Hematopoietic multipotent progenitor cell treated with erythropoietin and hydrocortisone succinate and interleukin-3 and kit ligand, for 8 days (in vitro differentiated cells): ENCODE measurements at regions not wholly inside any gene's neighbourhood (a gene's known extent, or its start where the extent isn't known, plus 50 kb on each side); places are given as distances from the start of the nearest gene placed in this dataset.
"Not testable (repeated sequence)": the region's sequence is repeated elsewhere in the genome, so short reads cannot be mapped to it uniquely, and the experiment has no call there.

Experiments
- DNase-seq: peaks from one replicate; pipeline ENCODE4 v3.0.0-alpha.2; 2015

DNA sequence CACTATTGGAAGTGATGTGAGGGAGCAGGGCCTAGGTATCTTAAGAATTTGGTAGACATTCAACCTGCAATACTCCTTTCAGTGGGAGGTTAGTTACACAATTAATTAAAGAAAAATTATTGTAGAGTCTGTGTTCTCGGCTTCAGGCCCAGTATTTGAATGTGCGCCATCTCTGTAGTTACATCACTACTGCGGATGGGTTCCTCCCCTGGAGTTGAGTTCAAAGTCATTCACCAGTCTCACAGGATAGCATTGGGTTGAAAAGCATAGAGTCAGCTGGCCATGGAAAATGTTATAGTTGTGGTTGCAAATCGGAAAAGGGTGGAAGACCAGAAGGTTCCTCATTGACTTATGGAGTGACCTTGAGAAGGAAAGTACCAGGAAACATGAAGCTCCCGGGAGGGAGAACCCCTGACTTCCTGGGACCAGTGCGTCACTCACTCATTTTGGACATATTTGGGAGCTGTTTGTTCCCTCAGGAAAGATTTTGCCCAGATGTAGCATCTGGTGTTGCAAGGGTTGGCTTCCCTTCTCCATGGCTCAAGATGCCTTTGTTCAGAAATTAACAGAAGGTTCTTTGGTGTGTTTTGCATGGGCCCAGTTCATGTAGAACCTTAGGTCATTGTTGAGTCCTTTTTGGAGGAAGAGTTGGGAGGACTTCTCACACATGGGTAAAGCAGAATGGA, 111.8 kb downstream of the SRGAP2 start:
- DNase-seq: not testable (repeated sequence)

DNA sequence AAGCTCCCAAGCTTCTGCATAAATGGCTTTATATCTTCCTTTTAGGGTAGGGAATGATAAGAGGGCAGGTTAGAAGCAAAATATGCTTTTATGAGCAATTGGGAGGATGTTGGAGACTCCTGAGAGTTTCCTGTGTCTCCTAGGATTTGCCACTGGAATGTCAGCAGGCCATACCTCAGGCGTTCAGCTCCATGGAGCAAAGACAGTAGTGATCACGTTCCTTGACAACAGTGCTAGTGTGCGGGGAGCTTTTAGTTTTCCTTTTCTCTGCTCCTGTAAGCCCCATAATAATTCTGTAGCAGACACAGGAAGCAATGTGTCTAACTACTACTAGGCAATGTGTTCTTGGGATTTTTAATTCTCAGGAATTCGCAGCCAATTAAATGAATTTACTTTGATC, 113.6 kb downstream of the SRGAP2 start:
- not testable (repeated sequence) for DNase-seq

DNA sequence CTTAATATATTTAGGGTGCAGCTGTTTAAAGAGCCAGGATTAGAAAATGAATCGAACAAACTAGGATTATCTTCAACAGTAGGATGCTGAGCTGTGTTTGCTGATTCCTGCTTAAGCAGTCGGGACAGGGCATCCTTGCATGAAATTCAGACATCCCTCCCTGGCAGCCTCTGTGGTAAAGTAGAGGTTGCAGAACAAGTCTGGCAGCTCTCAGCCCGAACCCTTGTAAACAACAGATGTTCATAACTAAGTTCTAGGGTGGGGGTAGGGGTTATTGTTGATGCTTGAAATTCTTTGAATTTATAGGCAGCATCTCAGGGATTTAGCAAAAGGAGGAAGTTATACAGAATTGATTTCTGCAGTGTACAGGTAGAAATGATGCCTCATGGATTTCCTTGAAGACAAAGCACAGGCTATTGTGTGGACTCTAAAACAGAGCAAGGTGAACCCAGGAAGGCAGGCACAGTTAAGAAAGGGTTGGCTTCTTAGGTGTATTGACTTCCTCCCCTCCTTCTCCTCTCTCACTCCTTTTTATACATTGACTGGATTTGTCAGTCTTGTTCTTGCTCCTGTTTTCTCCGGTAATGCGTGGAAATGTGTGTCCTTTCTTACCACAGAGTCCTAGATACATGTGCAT, 114.7 kb downstream of the SRGAP2 start:
- not testable (repeated sequence) for DNase-seq

DNA sequence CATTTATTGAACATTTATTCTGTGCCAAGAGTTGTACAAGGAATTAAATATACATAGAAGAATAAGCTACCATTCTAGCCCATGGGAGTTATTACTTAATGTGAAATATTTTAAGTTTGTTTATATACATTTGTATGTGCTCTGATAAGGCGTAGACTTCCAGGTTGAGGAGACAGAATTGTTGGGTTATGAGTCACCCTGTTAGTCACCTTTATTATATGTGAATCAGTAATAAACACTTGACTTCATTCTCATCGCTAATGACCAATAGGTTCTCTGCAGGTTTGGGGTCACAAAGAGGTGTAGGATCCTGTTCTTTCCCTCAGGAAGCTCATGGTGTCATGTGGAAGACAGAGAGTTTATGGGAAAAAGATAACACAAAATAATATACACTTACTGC, 116.9 kb downstream of the SRGAP2 start:
- DNase-seq: not testable (repeated sequence)

DNA sequence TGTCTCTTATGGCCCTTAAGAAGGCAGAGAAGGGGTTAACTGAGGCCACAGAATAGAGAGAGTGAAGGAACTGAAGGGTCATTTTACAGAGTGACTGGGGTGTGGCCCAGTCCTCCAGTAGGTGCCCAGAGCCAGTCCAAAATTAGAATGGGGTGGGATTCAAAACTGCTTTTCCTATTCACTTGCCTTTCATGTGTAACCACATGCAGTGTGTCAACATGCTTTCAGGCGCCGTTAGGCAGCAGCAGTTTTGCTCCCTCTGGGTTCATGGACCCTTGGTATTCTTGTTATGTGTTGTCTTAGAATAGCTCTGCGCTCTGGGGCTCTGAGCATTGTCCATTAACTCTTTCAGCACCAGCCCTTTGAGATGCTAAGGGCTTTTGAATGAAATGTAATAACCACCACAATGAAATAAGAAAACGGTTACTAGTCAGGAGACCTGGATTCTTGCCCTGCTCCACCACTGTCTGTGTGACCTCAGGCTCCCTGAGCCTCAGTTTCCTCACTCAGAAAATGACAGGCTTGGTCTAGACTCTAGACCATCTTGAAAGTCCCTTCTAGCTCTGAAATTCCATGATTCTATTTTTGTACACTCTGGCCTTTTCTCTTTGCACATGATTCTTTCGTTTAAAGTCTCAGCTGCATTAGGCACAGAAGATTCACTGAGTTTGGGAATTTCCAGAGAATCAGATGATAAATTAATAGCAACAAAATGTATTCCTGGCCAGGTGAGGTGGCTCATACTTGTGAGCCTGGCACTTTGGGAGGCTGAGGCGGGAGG, 123.0 kb downstream of the SRGAP2 start:
- not testable (repeated sequence) for DNase-seq

DNA sequence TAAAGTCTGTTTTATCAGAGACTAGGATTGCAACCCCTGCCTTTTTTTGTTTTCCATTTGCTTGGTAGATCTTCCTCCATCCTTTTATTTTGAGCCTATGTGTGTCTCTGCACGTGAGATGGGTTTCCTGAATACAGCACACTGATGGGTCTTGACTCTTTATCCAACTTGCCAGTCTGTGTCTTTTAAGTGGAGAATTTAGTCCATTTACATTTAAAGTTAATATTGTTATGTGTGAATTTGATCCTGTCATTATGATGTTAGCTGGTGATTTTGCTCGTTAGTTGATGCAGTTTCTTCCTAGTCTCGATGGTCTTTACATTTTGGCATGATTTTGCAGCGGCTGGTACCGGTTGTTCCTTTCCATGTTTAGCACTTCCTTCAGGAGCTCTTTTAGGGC, 128.3 kb downstream of the SRGAP2 start:
- not testable (repeated sequence) for DNase-seq

DNA sequence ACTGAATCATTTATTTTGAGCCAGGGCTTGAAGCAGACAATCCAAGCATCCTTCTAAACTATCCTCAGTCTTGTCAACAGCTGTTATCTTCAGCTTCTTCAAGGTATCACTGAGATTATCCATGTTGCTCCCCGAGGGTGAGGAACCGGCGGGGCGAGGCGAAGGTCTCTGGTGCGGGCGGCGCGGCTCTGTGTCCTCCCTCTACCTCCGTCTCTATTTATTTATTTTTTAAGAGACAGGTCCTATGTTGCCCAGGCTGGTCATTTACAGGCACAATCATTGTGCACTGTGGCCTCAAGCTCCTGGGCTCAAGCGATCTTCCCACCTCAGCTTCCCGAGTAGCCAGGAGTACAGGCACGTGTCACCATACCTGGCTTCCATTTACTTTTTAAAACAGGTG, 130.0 kb downstream of the SRGAP2 start:
- DNase-seq: not testable (repeated sequence)

DNA sequence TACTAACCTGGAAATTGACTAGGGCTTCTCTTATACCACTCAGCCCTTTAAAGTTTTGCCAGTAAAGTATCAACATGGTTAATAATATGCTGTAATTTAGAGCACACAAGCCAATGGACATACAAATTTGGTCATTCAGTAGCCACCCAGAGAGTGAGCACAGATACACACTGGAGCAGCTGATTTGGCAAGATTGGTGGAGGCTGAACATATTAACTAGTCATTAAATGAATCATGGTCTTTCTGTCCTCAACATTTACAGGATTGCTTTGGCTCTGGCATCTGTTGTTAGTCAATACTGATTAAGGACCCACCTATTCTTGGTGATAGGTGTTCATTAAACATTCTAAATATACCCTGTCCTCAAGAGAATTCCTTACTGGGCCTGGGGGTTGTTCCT, 130.6 kb downstream of the SRGAP2 start:
- not testable (repeated sequence) for DNase-seq

DNA sequence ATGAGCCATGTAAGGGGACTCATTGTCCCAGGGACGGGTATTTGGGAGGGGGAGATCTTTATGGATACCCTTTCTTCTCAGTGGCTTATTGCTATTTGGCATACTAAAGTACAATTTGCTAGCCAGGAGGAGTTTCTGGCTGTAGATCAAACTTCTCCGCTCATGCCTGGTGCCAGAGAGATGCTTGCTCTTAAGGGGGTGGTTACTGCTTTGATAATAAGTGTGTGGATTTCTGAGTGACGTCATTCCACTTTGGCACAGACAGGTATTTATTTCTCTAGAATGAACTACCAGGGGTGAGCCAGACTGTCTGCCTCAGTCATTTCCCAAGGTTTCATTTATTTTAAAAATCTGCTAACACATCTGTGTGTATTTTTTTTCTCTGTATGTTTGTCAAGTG, 131.1 kb downstream of the SRGAP2 start:
- not testable (repeated sequence) for DNase-seq

DNA sequence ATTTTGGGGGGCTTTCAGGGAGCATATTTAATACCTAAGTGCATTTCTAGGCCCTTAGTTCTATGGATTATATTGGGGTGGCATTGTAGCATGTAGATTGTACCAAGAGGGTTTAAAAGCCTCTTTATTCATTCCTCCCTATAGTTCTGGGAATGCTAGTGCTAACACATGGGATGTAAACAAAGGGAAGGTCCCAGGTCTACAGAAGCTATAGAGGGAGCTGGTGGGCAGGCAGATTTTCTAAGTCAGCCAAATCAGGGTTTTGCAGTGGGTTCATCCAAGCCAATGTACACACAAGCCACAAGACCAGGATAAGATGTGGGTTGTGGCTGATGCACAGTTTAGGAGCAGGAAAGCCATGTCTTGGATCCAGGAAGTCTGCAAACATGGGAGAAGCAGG, 131.8 kb downstream of the SRGAP2 start:
- not testable (repeated sequence) for DNase-seq

DNA sequence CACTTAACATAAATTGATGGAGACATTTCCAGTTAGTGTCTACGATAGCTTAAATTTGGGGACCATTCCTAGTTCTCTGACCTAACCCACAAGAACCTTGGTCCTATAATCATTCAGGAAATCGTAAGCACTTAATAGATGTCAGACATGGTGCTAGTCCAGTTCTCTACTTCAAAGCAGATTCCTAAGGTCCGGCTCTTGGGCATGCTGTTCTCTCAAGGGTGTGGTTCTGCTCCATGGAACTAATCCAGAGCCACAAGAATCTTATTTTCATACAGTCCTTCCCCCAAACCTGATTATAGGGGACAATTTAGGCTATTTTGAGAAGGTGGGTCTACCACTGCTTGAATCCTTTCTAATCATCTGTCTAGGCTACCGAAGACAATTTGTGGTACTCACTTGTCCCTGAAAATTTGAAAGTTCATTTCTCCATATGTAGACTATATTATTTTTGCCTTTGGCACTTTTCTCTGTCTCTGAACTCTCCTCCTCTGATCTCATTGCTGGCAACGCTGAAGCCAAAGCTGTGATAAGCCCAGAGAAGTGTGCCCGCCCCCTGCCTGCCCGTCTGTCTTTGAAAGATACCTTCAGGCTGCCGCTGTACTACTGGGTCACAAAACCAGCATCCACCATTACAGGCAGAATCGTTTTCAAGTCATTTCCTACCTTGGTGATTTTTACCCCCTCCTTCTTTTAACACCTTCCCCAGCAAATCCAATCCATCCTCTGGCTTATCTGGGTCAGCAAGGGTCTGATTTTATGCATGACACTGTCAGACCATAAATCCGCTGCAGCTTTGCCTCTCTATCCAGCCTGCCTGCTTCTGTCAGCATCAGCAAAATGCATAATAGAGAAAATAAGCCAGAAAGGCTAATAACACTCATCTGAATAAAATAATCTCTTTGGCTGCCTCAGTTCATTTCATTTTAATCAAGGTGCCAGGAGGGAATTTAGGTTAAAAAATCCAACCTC, 132.8 kb downstream of the SRGAP2 start:
- not testable (repeated sequence) for DNase-seq

DNA sequence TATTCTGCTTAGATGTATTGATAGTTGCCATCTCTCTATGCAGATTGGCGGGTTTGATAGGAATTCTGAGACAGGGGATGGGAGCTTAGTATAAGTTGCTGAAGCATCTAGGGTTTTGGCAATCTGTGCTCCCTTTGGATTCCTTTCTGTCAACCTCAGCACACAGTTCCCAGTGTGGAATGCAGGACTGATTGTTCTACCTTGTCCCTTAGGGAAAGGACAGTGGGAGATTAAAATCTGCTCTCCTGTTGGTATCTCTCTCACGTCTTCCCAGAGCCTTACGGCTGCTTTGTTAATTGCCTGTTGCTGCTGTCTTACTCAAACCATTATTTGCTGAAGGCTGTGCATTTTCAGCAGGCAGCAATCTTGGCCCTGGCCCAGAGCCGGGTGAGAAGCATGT, 133.3 kb upstream of the IKBKE start:
- DNase-seq: not testable (repeated sequence)

DNA sequence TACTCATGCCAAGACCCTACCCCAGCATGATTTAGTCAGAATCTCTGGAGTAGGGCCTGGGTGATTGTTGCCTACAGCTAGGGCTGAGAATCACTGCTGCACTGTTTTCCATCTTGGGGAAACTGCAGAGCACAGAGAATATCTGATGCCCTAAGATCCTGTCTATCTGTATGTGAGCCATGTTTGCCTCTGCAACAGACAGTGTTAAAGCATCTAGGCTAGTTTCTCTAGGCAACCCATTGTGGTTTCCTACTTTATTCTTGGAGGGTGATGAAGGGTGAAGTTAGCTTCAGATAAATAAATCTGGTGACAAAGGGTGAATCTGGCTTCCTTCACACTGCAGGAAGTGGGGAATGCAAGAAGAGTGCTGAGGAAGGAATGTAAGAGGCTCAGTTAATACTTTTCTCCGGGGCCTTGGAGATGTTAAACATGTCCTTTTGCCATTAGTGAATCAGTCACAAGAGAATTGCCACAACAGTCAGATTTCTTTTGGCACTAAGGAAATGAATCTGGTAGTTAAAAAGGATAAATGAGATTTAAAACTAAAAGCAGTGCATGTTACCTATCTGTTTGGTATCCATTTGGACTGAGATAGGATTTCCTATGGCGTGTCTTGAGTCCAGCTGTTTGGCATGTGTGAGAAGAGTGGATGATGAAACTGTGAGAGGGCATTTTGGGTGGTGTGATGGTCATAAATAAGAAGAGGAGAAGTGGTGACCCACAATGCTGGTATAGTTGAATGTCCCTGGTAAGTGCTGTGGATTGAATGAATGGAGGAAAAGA, 119.6 kb upstream of the IKBKE start:
- not testable (repeated sequence) for DNase-seq

DNA sequence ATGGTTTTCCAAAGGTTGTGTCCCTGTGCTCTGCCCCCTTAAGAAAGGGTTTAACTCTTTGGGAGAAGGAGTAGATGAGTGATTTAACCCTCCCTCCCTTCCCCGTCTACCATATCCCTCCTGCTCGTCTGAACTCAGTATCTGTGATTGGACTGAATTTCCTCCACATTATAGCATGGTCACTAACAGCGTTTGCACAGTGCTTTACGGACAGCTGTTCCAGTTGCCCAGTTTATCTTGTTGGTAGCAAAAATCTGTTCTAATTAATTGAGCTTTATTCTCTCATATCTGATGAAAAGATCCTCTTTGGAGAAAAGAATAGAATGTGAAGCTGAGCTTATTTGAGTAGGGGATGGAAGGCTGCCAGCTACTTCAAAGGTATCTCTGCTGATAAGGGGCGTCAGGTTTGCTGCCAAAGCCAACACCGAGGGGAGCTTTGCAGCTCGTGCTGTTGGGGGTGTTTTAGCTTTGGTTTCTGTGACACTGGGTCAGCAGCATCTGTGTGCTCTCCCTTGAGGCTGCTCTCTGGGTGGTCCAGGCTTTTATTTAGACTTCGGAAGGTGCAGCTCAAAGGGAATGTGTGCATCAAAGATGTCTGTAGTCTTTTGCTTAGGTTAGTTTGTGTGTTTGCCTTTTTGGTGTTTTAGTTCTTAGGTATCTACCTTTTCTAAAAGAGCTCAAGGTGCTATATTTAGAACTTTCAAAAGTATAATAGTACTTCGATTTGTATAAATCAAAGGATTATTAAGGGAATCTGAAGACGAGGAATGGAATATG, 118.8 kb upstream of the IKBKE start:
- not testable (repeated sequence) for DNase-seq

DNA sequence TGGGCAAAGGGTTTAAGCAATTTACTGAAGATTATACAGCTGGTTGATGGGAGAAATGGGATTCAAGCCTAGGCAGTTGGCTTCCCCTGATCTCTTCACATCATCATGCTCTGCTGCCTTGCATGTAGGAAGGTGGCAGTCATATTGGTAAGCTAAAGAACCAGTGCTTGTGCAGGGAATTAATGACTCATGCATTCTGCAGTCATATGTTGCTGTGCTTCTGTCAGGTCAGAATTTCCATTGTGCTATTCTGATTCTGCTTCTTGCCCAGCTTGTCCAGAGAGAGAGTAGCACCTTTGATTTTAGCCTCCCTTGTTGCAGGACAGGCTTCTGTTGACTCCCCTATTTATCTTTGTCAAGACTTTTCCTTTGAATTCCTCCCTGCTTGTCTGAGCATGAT, 114.0 kb upstream of the IKBKE start:
- DNase-seq: not testable (repeated sequence)

DNA sequence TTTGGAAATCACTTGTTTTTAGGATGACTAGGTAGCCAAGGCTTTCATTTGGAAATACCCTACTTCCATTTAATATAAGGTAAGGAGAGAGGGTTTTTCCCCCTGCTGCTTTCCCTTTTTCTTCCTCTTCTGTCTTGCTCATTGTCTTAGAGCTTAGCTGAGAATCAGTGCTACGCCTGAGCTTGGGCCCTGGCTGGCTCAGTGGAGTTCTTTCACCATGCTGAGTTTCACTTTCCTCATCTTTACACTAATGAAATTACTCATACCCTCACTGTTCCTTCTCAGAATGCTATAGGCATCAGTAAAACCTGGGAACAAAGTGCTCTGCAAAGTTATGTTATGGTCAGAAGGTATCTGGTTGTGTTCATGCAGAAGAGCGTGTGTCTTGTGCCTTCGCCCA, 112.3 kb upstream of the IKBKE start:
- DNase-seq: not testable (repeated sequence)

DNA sequence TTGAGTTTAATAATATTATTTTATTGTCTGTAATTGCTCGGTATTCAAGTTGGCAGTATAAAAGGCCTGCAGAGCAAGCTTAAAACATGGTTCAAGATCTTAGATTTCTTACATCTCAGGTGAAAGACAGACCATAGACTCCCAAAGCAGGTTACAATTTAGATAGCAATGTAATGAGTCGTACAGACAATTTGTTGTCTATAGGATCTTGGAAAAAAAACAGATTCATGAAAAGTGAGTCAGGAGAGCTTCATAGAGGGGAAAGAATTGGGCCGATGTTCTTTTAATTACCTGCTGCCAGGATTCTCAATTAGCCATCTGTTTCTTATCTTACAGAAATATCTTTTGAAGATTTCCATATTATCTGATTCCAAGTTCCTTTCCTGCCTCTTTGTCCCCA, 111.5 kb upstream of the IKBKE start:
- DNase-seq: not testable (repeated sequence)

DNA sequence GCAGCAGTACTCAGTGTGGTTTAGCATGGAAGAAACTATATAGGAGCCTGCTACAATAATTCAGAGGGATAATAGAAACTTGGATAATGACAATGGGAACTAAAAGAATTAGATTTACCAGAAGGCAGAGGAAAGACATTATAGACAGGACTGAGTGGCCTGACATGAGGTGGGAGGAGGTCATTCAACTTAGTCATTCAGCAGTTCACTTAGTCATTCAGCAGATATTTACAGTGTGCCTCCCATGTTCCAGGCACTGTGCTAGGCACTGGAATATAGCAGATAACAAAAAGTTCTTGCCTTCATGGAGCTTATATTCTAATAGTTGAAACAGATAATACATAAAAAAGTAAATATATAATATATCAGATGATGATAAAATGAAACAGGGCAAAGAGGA, 110.9 kb upstream of the IKBKE start:
- DNase-seq: not testable (repeated sequence)

DNA sequence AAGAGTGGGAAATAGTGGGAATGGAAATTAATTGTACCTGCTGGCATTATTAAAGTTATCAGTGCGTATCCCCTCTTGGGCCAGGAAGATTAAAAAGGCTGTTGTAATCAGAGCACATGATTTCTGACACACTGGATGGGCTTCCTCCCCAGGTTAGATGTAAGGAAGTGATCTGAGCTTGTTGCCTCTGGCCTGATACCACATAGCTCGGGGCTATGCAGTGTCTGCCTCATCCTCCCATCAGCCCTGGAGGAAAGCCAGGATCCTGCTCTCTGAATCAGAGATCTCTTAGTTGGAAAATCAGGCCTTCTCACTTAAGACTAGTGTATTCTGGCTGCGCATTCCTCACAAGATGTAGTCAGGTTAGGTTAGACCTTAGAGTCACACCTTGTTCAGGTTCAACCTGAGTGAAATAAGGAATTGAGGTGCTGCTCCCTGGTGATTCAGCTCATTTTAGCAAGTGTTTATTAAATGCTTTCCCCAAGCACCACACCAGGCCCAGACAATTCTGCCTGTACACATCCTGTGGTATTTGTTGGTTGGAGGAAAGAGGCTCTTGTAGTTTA, 108.2 kb upstream of the IKBKE start:
- DNase-seq: not testable (repeated sequence)

DNA sequence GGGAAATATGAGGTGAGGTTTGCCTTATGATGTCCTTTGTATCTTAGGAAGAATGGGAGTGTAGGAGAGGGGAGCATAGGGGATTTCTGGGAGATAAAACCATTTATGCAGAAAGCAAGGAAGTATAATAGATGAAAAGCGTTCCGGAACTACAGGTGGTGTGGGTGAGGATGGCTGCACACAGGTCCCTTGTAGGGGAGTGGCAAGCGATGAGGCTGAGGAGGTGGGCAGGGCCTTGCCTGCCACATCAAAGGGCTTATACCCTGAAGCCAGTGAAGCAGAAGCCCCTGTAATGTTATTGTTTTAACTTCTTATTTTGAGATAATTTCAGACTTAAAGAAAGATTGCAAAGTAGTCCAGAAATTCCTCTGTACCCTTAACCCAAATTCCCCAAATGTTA, 107.3 kb upstream of the IKBKE start:
- DNase-seq: not testable (repeated sequence)

DNA sequence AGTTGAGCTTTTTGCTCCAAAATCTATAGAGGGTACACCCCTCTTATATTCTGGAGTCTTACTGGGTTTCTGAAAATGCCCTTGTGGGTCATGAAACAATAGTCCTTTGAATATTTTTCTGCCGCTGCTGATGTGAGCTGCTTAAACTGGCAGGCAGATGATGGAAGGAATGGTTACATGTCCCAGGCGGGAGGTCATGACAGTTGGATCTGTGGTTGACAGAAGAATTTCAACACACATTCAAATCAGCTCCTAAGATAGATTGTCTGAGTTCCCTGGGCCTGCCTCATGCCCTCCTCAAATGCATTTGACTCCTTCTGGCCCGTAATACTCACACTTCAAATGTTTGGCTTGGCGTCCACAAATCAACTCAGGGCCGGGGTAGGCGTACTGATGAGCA, 105.0 kb upstream of the IKBKE start:
- not testable (repeated sequence) for DNase-seq
